ENCODE measurements at regions not wholly inside any gene's neighbourhood (a gene's known extent, or its start where the extent isn't known, plus 50 kb on each side); places are given as distances from the start of the nearest gene placed in this dataset.

DNA sequence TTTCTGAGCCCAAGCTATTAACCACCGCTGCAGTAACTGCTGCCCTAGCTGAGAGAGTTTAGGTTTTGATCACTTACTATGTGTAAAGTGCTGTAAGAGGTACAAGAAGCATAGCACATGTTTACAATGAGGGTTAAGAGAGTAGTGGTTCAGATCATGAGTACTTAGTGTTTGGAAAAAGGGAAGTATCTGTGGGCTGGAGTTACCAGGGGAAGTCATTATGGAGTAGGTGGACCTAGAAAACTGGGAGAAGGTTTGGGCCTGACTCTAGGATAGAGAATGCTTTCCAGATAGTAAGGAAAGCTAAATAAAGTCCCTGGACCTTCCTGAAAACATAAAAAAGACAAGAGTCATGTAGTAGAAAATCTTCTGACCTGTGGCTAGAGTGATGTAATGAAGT lies 149.6 kb upstream of the PLXNA2 start:
- Histone ChIP-seq H3K9me3 (no peaks in the 10 kb centered on the region), H3K36me3 (no peaks in the 10 kb centered on the region), H3K27me3 (no peaks in the 10 kb centered on the region), H3K27ac (no peak overlapping the region), H3K4me1 (no peaks in the 10 kb centered on the region), H3K4me3 (no peak overlapping the region)
- TF ChIP-seq, protein P1, sequence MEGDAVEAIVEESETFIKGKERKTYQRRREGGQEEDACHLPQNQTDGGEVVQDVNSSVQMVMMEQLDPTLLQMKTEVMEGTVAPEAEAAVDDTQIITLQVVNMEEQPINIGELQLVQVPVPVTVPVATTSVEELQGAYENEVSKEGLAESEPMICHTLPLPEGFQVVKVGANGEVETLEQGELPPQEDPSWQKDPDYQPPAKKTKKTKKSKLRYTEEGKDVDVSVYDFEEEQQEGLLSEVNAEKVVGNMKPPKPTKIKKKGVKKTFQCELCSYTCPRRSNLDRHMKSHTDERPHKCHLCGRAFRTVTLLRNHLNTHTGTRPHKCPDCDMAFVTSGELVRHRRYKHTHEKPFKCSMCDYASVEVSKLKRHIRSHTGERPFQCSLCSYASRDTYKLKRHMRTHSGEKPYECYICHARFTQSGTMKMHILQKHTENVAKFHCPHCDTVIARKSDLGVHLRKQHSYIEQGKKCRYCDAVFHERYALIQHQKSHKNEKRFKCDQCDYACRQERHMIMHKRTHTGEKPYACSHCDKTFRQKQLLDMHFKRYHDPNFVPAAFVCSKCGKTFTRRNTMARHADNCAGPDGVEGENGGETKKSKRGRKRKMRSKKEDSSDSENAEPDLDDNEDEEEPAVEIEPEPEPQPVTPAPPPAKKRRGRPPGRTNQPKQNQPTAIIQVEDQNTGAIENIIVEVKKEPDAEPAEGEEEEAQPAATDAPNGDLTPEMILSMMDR (IDR thresholded peaks at IDR 0.05) = no peak
- 90 to 92% methylated on average over 1 of the region's 1 CpG for WGBS, 2 donors
- ATAC-seq (no peak), FAIRE-seq (no peak), DNase-seq (no peak)
- intact Hi-C loops (cut with DNase I) = no loop called here

DNA sequence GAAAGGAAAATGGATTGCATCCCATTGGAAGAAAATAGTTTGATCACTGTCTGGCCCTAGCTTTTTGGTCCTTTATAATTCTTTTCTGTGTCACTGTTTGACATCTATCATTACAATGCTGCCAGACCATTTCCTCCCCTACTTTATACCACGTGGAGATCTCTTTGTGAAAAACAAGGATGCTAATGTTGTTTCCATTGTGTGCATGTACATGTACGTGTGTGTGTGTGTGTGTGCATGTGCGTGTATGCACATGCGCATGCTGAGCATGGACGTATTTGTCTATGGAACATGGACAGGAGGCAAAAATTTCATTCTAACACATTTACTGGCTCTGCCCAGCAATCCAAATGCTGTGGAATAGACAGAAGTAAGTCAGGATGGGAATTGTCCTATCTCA lies 153.1 kb upstream of the PLXNA2 start:
- ATAC-seq (no peak), FAIRE-seq (no peak), DNase-seq (no peak)
- no peak overlapping the region for H3K27ac ChIP-seq
- no peaks in the 10 kb centered on the region for H3K4me1 ChIP-seq
- no peaks in the 10 kb centered on the region for H3K27me3 ChIP-seq
- intact Hi-C loops (cut with DNase I) = no loop called here
- no peak overlapping the region for H3K4me3 ChIP-seq
- H3K36me3 ChIP-seq = no peaks in the 10 kb centered on the region
- no peaks in the 10 kb centered on the region for H3K9me3 ChIP-seq
- TF ChIP-seq, protein P1 (IDR thresholded peaks at IDR 0.05) = no peak
- 59 to 73% methylated on average over 5 of the region's 5 CpGs for WGBS, 2 donors

DNA sequence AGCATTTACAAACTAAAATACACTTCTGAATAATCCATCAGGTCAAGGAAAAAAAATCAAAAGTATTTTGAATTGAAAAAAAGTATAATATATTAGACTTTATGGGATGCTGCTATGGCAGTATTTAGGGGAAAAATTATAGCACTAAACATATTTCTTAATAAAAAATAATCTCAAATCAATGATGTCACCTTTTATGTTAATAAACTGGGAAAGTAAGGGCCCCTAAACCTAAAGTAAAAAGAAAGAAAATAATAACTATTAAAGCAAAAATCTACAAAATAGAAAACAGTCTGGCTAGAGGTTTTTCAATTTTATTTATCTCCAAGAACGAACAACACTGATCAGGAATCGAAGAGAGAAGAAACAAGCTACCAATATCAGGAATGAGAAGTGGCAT lies 160.8 kb upstream of the PLXNA2 start:
- Histone ChIP-seq H3K9me3 (no peaks in the 10 kb centered on the region), H3K4me3 (no peak overlapping the region), H3K27me3 (no peaks in the 10 kb centered on the region), H3K4me1 (no peaks in the 10 kb centered on the region), H3K36me3 (no peaks in the 10 kb centered on the region), H3K27ac (no peak overlapping the region)
- no peak for ATAC-seq
- intact Hi-C loops (cut with DNase I) = no loop called here
- DNase-seq = no peak
- WGBS, 2 donors = 75 to 82% methylated on average over 2 of the region's 2 CpGs
- TF ChIP-seq, protein P1 (IDR thresholded peaks at IDR 0.05) = no peak
- FAIRE-seq = no peak

DNA sequence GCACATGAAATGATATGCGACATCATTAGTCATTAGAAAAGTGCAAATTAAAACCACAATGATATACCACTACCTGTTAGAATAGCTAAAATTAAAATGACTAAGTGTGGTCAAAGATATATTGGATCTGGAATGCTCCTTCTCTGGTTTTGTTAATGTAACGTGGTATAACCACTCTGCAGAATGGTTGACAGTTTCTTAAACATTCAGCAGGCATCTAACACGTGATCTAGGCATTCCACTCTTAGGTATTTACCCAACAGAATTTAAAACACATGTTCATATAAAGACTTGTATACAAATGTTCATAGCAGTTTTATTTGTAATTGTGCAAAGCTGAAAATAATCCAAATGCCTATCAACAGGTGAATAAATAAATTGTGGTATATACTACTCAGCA lies 165.0 kb upstream of the PLXNA2 start:
- intact Hi-C loops (cut with DNase I) = no loop called here
- WGBS, 2 donors = 52 to 68% methylated on average over 3 of the region's 3 CpGs
- Histone ChIP-seq H3K27me3 (no peaks in the 10 kb centered on the region), H3K9me3 (no peaks in the 10 kb centered on the region), H3K4me1 (no peaks in the 10 kb centered on the region), H3K4me3 (no peak overlapping the region), H3K36me3 (no peaks in the 10 kb centered on the region), H3K27ac (no peak overlapping the region)
- ATAC-seq (no peak), DNase-seq (no peak), FAIRE-seq (no peak)
- TF ChIP-seq, protein P1 (IDR thresholded peaks at IDR 0.05) = no peak

DNA sequence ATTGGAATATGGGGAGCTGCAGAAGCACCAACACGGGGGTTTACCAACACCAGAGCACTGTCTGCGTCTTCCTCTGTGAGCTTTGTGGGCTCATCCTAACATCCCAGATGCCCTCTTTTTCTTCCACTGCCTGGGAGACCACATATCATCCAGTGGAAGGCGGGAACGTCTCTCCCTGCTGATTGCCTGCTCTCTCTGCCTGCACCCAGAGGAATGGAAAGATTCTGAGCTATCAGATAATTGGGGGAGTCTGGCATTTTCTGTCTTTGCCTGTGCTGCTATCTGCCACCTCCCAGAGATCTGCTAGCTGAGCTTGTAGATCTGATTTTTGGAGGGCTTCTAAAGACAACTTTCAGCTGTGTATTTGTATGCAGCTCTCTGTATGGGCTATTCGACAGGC lies 166.2 kb upstream of the PLXNA2 start:
- Histone ChIP-seq H3K27me3 (no peaks in the 10 kb centered on the region), H3K36me3 (no peaks in the 10 kb centered on the region), H3K27ac (no peak overlapping the region), H3K9me3 (no peaks in the 10 kb centered on the region), H3K4me3 (no peak overlapping the region), H3K4me1 (no peaks in the 10 kb centered on the region)
- no peak for ATAC-seq
- DNase-seq = no peak
- FAIRE-seq = no peak
- TF ChIP-seq, protein P1 (IDR thresholded peaks at IDR 0.05) = no peak
- WGBS, 2 donors = 66 to 74% methylated on average over 5 of the region's 5 CpGs
- intact Hi-C loops (cut with DNase I) = no loop called here
